Suprapubic skin (tissue), 4 donors: ENCODE measurements at regions not wholly inside any gene's neighbourhood (a gene's known extent, or its start where the extent isn't known, plus 50 kb on each side); places are given as distances from the start of the nearest gene placed in this dataset.
A peak's percentile ranks its signal among the peaks of the same experiment; 100 is the strongest.

Source experiments
- DNase-seq, 2 donors: peaks; one replicate each; pipeline ENCODE4 v3.0.0-alpha.2; 2019; ENCODE audit warnings: low spot score in 2 of 2
- H3K27ac ChIP-seq: fragments of 200-600 bp; sonication (generic); one replicate; pipeline ENCODE4 v1.5.1; 2019
- H3K27me3 ChIP-seq: fragments of 200-600 bp; sonication (generic); one replicate; pipeline ENCODE4 v1.5.1; 2019
- H3K36me3 ChIP-seq: fragments of 200-600 bp; sonication (generic); one replicate; pipeline ENCODE4 v1.5.1; 2019
- H3K4me1 ChIP-seq: fragments of 200-600 bp; sonication (generic); one replicate; pipeline ENCODE4 v1.5.1; 2019
- H3K4me3 ChIP-seq: fragments of 200-600 bp; sonication (generic); one replicate; pipeline ENCODE4 v1.5.1; 2019; ENCODE audit warnings: mild to moderate bottlenecking
- H3K9me3 ChIP-seq: fragments of 200-600 bp; sonication (generic); one replicate; pipeline ENCODE4 v1.5.1; 2019
- CTCF ChIP-seq, 2 donors: fragments of 200-600 bp in 1 of 2; fragments of 450-650 bp in 1 of 2; sonication (generic) in 1 of 2; IDR thresholded peaks; one replicate each; pipeline ENCODE4 v1.5.1; 2016 to 2019; ENCODE audit warnings: antibody characterized with exemption in 2 of 2, mild to moderate bottlenecking in 1 of 2, moderate library complexity in 1 of 2
- EP300 ChIP-seq: sonication (generic); formaldehyde crosslinking; IDR thresholded peaks from one replicate; pipeline ENCODE4 v1.6.1; 2017; ENCODE audit warnings: antibody characterized with exemption
- POLR2A ChIP-seq, 2 donors: fragments of 450-650 bp; IDR thresholded peaks; one replicate each; pipeline ENCODE4 v1.6.1; 2017; ENCODE audit warnings: antibody characterized with exemption in 2 of 2, mild to moderate bottlenecking in 2 of 2, moderate library complexity in 2 of 2
- POLR2AphosphoS5 ChIP-seq, 3 donors: sonication (generic); formaldehyde crosslinking; IDR thresholded peaks; one replicate each; pipeline ENCODE4 v1.6.1; 2017; ENCODE audit warnings: antibody characterized with exemption in 3 of 3
- WGBS: methylation state at CpG from one replicate; pipeline ENCODE4 v1.1.5; 2018; 5-methylcytosine and 5-hydroxymethylcytosine counted together

DNA sequence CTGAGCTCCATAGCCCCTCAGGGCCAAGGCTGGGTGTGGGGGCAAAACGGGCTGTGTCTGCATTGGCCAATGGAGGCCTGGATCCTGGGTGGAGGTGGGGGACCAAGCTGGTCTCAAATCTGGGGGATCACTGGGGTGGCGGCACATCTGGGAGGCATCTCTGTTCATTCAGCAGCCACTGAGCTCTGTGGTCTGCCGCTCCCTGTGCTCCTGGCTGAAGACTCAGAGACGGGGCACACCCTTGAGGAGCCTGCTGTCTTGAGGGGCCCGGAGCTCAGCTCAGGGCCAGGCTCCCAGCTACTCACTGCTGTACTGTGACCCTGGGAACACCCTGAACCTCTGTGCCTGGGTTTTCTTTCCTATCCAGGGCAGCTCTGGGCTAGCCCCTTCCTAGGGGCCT, 90.3 kb upstream of the WNT4 start:
- no peak overlapping the region for H3K27ac ChIP-seq
- TF ChIP-seq POLR2AphosphoS5 (IDR thresholded peaks at IDR 0.05) (no peak), EP300 (no peak), CTCF (IDR thresholded peaks at IDR 0.05) (no peak), POLR2A (IDR thresholded peaks at IDR 0.05) (no peak)
- H3K27me3 ChIP-seq: peaks cover 30% of the 10 kb centered on the region
- H3K4me1 ChIP-seq: peaks cover 23% of the 10 kb centered on the region
- WGBS: 64% methylated on average over 2 of the region's 5 CpGs
- no peak for DNase-seq
- no peak overlapping the region for H3K4me3 ChIP-seq
- no peaks in the 10 kb centered on the region for H3K36me3 ChIP-seq
- no peaks in the 10 kb centered on the region for H3K9me3 ChIP-seq

DNA sequence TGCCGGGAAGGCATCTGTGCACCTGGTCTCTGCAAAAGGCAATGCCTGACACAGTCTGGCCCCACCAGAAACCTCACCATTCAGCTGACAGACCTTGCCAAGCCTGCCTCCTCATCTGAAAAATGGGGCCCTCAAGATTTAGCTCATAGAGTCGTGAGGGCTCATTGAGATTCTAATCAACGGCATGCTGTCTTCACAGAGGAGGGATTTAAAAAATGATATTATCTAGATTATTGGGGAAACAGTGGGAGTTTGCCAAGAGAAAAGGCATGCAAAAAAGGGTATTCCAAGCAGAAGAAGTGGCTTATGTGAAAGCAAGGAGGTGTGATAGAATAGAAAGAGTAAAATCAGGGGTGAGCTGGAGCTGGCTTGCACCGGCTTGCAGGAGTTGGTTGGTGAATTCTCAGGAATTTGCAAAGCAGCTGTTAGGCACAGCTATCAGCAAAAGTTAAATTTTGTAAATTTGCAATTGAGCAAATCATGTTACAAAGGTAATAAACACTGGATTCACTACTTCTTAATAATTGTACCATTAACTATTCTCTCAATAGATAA, 91.7 kb upstream of the WNT4 start:
- H3K27ac ChIP-seq: no peak overlapping the region
- no peak overlapping the region for H3K4me3 ChIP-seq
- WGBS: 47% methylated on average over 4 of the region's 4 CpGs
- no peaks in the 10 kb centered on the region for H3K9me3 ChIP-seq
- H3K4me1 ChIP-seq: peaks cover 33% of the 10 kb centered on the region
- no peak for DNase-seq
- H3K36me3 ChIP-seq: no peaks in the 10 kb centered on the region
- H3K27me3 ChIP-seq: peaks cover 30% of the 10 kb centered on the region
- TF ChIP-seq POLR2A (IDR thresholded peaks at IDR 0.05): no peak
- no peak for TF ChIP-seq EP300
- TF ChIP-seq CTCF (IDR thresholded peaks at IDR 0.05): no peak
- TF ChIP-seq POLR2AphosphoS5 (IDR thresholded peaks at IDR 0.05): no peak

DNA sequence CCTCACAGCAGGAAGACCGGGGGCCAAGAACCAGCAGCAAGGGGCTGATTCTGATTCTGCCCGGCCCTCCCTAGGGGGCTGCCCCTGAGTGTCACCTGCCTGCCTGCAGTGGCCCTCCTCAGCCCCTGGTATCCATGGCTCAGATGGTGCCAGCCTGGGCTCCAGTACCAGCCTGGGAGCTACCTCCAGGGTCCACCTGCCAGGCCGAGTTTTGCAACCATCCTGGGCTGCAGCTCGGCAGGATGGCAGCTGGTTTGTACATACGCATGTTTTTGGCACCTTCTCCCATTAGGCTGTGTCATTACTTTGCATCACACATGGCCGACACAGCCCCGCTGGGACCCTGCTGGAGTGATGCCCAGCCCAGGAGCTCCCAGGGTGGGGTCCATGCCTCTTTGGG, 93.3 kb upstream of the WNT4 start:
- Histone ChIP-seq H3K27ac (no peak overlapping the region), H3K27me3 (peaks cover 25% of the 10 kb centered on the region), H3K4me1 (peaks cover 35% of the 10 kb centered on the region), H3K4me3 (no peak overlapping the region), H3K36me3 (no peaks in the 10 kb centered on the region), H3K9me3 (no peaks in the 10 kb centered on the region)
- no peak for DNase-seq
- 30% methylated on average over 6 of the region's 7 CpGs for WGBS
- TF ChIP-seq EP300: no peak

- no peaks in the 10 kb centered on the region for H3K9me3 ChIP-seq
- 68% methylated on average over 6 of the region's 6 CpGs for WGBS
- no peak overlapping the region for H3K27ac ChIP-seq
- no peak for TF ChIP-seq CTCF (IDR thresholded peaks at IDR 0.05)
- no peak for TF ChIP-seq POLR2A (IDR thresholded peaks at IDR 0.05)
- TF ChIP-seq POLR2AphosphoS5 (IDR thresholded peaks at IDR 0.05): no peak
- TF ChIP-seq EP300: no peak
- peaks cover 24% of the 10 kb centered on the region for H3K27me3 ChIP-seq
- no peak overlapping the region for H3K4me3 ChIP-seq
- peaks cover 36% of the 10 kb centered on the region for H3K4me1 ChIP-seq
- no peaks in the 10 kb centered on the region for H3K36me3 ChIP-seq
- no peak for DNase-seq
Measured at GRCh38 chr1:22236900-22237299, 94.0 kb upstream of the WNT4 start.

DNA sequence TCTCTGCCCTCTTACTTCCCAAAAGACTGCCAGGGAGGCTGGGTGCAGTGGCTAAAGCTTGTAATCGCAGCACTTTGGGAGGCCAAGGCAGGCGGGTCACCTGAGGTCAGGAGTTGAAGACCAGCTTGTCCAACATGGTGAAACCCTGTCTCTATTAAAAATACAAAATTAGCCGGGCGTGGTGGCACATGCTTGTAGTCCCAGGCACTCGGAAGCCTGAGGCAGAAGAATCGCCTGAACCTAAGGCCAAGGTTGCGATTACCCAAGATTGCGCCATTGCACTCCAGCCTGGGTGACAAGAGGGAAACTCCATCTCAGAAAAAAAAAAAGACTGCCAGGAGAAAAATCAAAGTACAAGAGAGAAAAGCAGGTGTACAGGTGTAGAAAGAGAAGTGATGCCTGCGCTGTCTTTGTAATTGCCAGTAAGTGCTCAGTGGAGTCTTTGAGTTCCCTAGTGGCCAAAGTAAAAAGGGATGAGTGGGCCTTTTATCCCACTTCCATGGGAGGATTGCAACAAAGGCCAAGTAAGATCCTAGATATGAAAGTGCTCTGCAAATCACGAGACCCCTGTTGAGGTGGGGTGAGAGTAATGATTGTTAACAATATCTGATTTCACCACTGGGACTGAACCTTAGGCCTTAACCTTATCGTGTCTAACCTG, 94.7 kb upstream of the WNT4 start:
- Histone ChIP-seq H3K27me3 (peaks cover 26% of the 10 kb centered on the region), H3K27ac (peak overlapping the region; percentile 48), H3K36me3 (no peaks in the 10 kb centered on the region), H3K9me3 (no peaks in the 10 kb centered on the region), H3K4me1 (peaks cover 36% of the 10 kb centered on the region), H3K4me3 (no peak overlapping the region)
- no peak for TF ChIP-seq POLR2A (IDR thresholded peaks at IDR 0.05)
- TF ChIP-seq POLR2AphosphoS5 (IDR thresholded peaks at IDR 0.05): no peak
- TF ChIP-seq EP300: no peak
- 72% methylated on average over 11 of the region's 11 CpGs for WGBS
- DNase-seq: no peak

- no peaks in the 10 kb centered on the region for H3K9me3 ChIP-seq
- H3K27me3 ChIP-seq: peaks cover 26% of the 10 kb centered on the region
- WGBS: 76% methylated on average over 22 of the region's 26 CpGs
- TF ChIP-seq POLR2AphosphoS5 (IDR thresholded peaks at IDR 0.05) (no peak), EP300 (no peak), POLR2A (IDR thresholded peaks at IDR 0.05) (no peak), CTCF (IDR thresholded peaks at IDR 0.05) (no peak)
- H3K36me3 ChIP-seq: no peaks in the 10 kb centered on the region
- H3K4me3 ChIP-seq: no peak overlapping the region
- peaks cover 32% of the 10 kb centered on the region for H3K4me1 ChIP-seq
- peak overlapping the region; percentile 48 for H3K27ac ChIP-seq
- no peak for DNase-seq
Measured at GRCh38 chr1:22238356-22239224, 95.7 kb upstream of the WNT4 start.
